ENCODE measurements at regions not wholly inside any gene's neighbourhood (a gene's known extent, or its start where the extent isn't known, plus 50 kb on each side); places are given as distances from the start of the nearest gene placed in this dataset.

- intact Hi-C loops (cut with DNase I), result no loop called here
- Histone ChIP-seq H3K36me3 (no peaks in the 10 kb centered on the region), H3K4me1 (replicated peaks) (no peaks in the 10 kb centered on the region), H3K9me3 (no peaks in the 10 kb centered on the region), H3K27ac (no peak overlapping the region), H3K27me3 (replicated peaks; ENCODE audit: insufficient read depth) (no peaks in the 10 kb centered on the region), H3K4me3 (no peak overlapping the region)
- DNase-seq (ENCODE audit: low spot score), result no peak
- TF ChIP-seq CTCF (IDR thresholded peaks at IDR 0.05) (no peak), POLR2AphosphoS5 (IDR thresholded peaks at IDR 0.05) (no peak), POLR2A (IDR thresholded peaks at IDR 0.05) (no peak)
- 94% methylated on average over 2 of the region's 2 CpGs for WGBS
Measured at GRCh38 chr21:16502897-16503296, 773.1 kb downstream of the USP25 start.

GRCh38 chr21:16504281-16504680 lies 774.5 kb downstream of the USP25 start:
- DNase-seq (ENCODE audit: low spot score), result no peak
- TF ChIP-seq POLR2A (IDR thresholded peaks at IDR 0.05) (no peak), POLR2AphosphoS5 (IDR thresholded peaks at IDR 0.05) (no peak), CTCF (IDR thresholded peaks at IDR 0.05) (no peak)
- H3K4me3 ChIP-seq, result no peak overlapping the region
- H3K4me1 ChIP-seq (replicated peaks), result no peaks in the 10 kb centered on the region
- intact Hi-C loops (cut with DNase I), result no loop called here
- H3K27me3 ChIP-seq (replicated peaks; ENCODE audit: insufficient read depth), result no peaks in the 10 kb centered on the region
- no peaks in the 10 kb centered on the region for H3K36me3 ChIP-seq
- no peak overlapping the region for H3K27ac ChIP-seq
- WGBS, result 31% methylated on average over 2 of the region's 2 CpGs
- no peaks in the 10 kb centered on the region for H3K9me3 ChIP-seq

GRCh38 chr21:16504766-16505165 lies 775.0 kb downstream of the USP25 start:
- no peak for DNase-seq (ENCODE audit: low spot score)
- no peaks in the 10 kb centered on the region for H3K36me3 ChIP-seq
- intact Hi-C loops (cut with DNase I), result no loop called here
- no peak overlapping the region for H3K4me3 ChIP-seq
- H3K4me1 ChIP-seq (replicated peaks), result no peaks in the 10 kb centered on the region
- no peaks in the 10 kb centered on the region for H3K27me3 ChIP-seq (replicated peaks; ENCODE audit: insufficient read depth)
- H3K27ac ChIP-seq, result no peak overlapping the region
- H3K9me3 ChIP-seq, result no peaks in the 10 kb centered on the region
- TF ChIP-seq POLR2AphosphoS5 (IDR thresholded peaks at IDR 0.05), result no peak
- no peak for TF ChIP-seq POLR2A (IDR thresholded peaks at IDR 0.05)
- no peak for TF ChIP-seq CTCF (IDR thresholded peaks at IDR 0.05)

GRCh38 chr21:16509476-16509875 lies 779.7 kb downstream of the USP25 start:
- no peak for DNase-seq (ENCODE audit: low spot score)
- Histone ChIP-seq H3K36me3 (no peaks in the 10 kb centered on the region), H3K9me3 (no peaks in the 10 kb centered on the region), H3K4me3 (no peak overlapping the region), H3K4me1 (replicated peaks) (no peaks in the 10 kb centered on the region), H3K27me3 (replicated peaks; ENCODE audit: insufficient read depth) (no peaks in the 10 kb centered on the region), H3K27ac (no peak overlapping the region)
- TF ChIP-seq POLR2A (IDR thresholded peaks at IDR 0.05) (no peak), CTCF (IDR thresholded peaks at IDR 0.05) (no peak), POLR2AphosphoS5 (IDR thresholded peaks at IDR 0.05) (no peak)
- 62% methylated on average over 3 of the region's 3 CpGs for WGBS
- intact Hi-C loops (cut with DNase I), result no loop called here

GRCh38 chr21:16514316-16514715 lies 784.5 kb downstream of the USP25 start:
- no peak for DNase-seq (ENCODE audit: low spot score)
- H3K36me3 ChIP-seq, result no peaks in the 10 kb centered on the region
- no peak overlapping the region for H3K27ac ChIP-seq
- intact Hi-C loops (cut with DNase I), result no loop called here
- no peak for TF ChIP-seq POLR2AphosphoS5 (IDR thresholded peaks at IDR 0.05)
- no peak for TF ChIP-seq POLR2A (IDR thresholded peaks at IDR 0.05)
- TF ChIP-seq CTCF (IDR thresholded peaks at IDR 0.05), result no peak
- H3K4me1 ChIP-seq (replicated peaks), result no peaks in the 10 kb centered on the region
- no peak overlapping the region for H3K4me3 ChIP-seq
- WGBS, result 86% methylated on average over 2 of the region's 2 CpGs
- no peaks in the 10 kb centered on the region for H3K27me3 ChIP-seq (replicated peaks; ENCODE audit: insufficient read depth)
- H3K9me3 ChIP-seq, result no peaks in the 10 kb centered on the region

Measured in prostate gland (tissue), 2 donors.